IPS DF 19.7 (cell line): ENCODE measurements at regions not wholly inside any gene's neighbourhood (a gene's known extent, or its start where the extent isn't known, plus 50 kb on each side); places are given as distances from the start of the nearest gene placed in this dataset.
"Not testable (repeated sequence)": the region's sequence is repeated elsewhere in the genome, so short reads cannot be mapped to it uniquely, and the experiment has no call there.

Experiments
- DNase-seq: peaks from one replicate; pipeline ENCODE4 v3.0.0-alpha.2; 2013; ENCODE audit warnings: low read depth, low spot score

GRCh38 chrX:73944563-73944908, 92.0 kb upstream of the XIST start:
- DNase-seq, result no peak

- DNase-seq, result peak; percentile 28
These were observed 91.4 kb upstream of the XIST start for GRCh38 chrX:73943693-73944562.

- DNase-seq, result no peak
These were observed 88.5 kb upstream of the XIST start for GRCh38 chrX:73940893-73941470.

GRCh38 chrX:73937843-73938242, 85.3 kb upstream of the XIST start:
- not testable (repeated sequence) for DNase-seq

DNA sequence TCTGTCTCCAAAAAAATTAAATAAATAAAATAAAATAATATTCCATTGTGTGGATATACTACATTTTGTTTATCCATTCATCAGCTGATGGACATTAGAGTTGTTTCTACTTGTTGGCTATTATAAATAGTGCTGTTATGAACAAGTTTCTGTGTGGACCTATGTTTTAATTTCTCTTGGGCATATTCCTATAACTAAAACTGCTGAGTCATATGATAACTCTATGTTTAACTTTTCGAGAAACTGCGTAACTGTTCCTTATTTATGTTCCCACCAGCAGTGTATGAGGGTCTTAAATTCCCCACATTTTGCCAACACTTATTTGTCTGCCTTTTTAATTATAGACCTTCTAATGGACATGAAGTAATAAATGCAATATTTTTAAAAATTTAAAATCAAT, 80.0 kb upstream of the XIST start:
- no peak for DNase-seq

DNA sequence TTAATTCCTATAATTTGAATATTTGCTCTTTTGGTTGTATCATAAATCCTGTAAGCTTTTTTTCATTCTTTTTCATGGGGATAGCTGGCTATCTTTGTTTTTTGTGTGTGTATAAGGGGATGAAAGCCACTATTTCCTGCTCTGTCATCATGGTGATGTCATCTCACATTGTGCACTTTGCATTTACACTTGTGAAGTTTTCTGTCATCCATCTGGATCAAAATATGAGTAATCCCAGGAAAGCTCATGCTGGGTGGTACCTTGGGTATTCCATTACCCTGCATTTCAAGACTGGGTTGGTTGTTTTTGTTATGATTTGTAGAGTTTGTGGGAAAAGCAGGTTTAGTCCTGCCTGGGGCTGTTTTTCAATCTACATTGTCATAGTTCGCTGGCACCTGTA, 77.8 kb upstream of the XIST start:
- DNase-seq, result no peak

- DNase-seq, result no peak
These were observed 70.4 kb upstream of the XIST start for GRCh38 chrX:73922856-73923455.

DNA sequence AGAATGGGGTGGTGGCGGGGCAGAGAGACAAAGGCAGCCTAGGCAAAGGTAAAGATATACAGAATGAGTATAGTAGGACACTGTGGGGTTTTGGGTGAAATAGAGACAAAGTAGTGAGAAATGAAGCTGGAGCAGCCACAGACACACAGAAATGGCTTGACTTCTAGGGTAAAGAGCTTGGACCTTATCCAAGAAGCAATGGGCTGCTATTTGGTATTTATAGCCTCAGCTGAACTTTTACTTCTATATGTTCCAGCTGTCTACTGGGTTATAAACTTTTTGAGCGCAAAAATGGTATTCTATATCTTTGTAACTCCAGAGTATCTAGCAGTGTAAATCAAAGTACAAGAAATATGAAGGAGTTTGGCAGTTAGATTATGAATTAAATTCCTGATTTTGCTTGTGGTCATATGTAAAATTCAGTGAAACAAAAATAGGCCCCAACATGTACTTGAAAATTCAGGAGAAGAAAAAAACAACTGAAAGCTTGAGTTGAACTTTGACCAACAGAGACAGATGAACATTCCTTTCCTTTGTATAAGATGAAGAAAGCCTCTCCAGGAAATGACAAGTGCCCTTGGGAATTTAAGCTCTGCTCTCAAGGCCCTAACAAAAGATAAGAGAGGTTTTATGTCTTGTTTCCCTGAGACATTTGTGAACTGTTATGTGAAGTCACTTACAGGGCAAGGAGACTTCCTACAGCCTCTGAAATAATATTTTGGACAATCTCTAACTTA, 64.6 kb upstream of the XIST start:
- DNase-seq, result peak; percentile 38

DNA sequence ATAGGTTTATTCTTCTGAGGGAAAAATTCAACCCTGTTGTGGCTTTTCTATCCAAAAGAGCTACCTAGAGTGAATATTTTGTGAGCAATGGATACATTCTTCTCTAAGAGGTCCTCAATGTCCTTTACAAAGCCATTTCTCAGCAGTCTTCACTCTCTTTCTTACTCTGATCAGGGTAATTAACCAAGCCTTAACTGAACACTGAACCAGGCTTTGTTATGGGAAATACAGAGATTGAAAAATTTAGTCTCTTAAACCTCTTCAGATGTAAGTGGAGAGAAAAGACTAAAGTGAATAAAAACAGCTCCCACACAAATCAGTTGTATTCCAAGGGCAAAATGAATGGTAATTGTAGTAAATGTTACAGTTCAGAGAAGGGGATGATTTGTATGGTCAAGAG, 64.0 kb upstream of the XIST start:
- no peak for DNase-seq

DNA sequence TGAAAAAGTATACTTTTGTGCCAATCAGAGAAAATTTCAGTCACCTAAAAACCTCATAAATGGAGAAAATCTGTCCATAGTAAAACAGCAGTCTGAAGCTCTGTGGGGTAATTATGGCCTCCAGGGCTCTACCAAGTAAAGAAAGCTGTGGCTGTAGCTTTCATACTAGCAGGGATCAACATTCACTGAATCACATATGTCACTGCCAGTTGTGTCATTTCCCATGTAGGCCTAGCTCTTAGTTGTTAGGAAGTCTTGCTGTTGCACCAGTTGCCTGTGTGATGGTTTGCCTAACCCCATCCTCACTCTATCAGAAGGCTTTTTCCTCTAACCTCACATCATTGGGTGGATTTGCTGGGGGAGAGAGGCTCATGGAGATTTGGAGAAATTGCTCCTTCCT, 62.3 kb upstream of the XIST start:
- DNase-seq, result not testable (repeated sequence)

DNA sequence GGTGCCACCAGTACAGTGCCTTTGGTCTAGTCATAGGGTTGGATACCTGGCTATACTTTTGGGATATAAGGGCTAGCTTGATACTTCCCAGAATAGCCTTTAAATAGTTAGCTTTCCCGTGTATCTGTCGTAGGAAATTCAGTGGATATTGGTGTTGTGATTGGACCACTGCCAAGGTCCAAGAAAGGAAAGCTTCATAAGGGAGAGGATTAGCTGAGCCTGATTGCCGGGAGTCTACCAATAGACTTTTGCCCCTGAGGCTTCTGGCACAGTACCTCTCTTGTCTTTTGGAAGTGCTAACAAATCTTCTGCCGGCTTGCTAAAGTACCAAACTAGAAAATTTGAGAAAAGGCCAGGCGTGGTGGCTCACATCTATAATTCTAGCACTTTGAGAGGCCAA, 61.1 kb upstream of the XIST start:
- no peak for DNase-seq

DNA sequence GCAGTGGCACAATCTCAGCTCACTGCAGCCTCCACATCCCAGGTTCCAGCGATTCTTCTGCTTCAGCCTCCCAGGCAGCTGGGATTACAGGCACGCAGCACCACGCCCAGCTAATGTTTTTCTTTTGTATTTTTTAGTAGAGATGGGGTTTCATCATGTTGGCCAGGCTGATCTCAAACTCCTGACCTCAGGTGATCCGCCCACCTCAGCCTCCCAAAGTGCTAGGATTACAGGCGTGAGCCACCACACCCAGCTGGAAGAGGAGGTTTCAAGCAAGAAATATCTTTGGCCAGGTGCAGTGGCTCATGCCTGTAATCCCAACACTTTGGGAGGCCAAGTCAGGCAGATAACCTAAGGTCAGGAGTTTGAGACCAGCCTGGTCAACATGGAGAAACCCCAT, 59.4 kb upstream of the XIST start:
- not testable (repeated sequence) for DNase-seq

DNA sequence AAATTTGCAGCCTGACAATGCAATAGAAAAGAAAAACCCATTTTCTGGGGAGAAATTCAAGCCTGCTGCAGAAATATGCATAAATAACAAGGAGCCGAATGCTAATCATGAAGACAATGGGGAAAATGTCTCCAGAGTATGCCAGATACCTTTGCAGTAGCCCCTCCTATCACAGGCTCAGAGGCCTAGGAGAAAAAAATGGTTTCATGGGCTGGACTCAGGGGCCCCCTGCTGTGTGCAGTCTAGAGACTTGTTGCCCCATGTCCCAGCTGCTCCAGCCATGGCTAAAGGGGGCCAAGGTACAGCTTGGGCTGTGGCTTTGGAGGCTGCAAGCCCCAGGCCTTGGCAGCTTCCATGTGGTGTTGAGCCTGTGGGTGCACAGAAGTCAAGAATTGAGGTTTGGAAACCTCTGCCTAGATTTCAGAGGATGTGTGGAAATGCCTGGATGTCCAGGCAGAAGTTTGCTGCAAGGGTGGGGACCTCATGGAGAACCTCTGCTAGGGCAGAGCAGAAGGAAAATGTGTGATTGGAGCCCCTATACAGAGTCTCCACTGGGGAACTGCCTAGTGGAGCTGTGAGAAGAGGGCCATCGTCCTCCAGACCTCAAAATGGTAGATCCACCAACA, 53.3 kb upstream of the XIST start:
- DNase-seq, result not testable (repeated sequence)

DNA sequence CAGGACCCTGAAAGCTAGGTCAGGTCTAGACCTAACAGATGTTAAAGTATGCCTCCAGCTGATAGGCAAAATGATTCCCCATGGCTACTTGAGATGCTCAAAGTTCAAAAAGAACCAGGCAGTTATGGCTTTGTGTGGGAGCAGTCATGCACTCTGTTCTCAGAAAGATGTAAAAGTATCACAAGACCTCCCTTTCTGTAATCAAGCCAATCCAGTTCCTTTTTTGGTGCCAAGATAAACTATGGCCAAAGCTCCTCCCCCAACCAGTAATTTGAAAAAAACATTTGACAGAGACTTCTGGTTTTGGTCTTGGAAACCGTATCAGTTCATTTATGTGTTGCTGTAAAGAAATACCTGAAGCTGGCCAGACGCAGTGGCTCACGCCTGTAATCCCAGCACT, 51.4 kb upstream of the XIST start:
- DNase-seq, result no peak
